DOHH2 (cell line): ENCODE measurements at regions not wholly inside any gene's neighbourhood (a gene's known extent, or its start where the extent isn't known, plus 50 kb on each side); places are given as distances from the start of the nearest gene placed in this dataset.

ENCODE experiments used
- CTCF ChIP-seq: fragments of 200-600 bp; sonication (generic); IDR thresholded peaks from one replicate; pipeline ENCODE4 v1.5.1; 2014; ENCODE audit warnings: antibody characterized with exemption, mild to moderate bottlenecking, low read depth, low read length; ENCODE audit not compliant: poor library complexity, severe bottlenecking
- EZH2phosphoT487 ChIP-seq: fragments of 200-600 bp; sonication (generic); IDR thresholded peaks from 2 replicates; pipeline ENCODE4 v1.6.1; 2017; ENCODE audit warnings: borderline replicate concordance, mild to moderate bottlenecking, antibody characterized with exemption, low read length, moderate library complexity, mixed read lengths

- TF ChIP-seq CTCF (no peak), EZH2phosphoT487 (no peak)
These were observed 60.5 kb upstream of the PGRMC2 start for GRCh38 chr4:128347930-128348660.
